ENCODE measurements at regions not wholly inside any gene's neighbourhood (a gene's known extent, or its start where the extent isn't known, plus 50 kb on each side); places are given as distances from the start of the nearest gene placed in this dataset.
"Not testable (repeated sequence)": the region's sequence is repeated elsewhere in the genome, so short reads cannot be mapped to it uniquely, and the experiment has no call there.

- DNase-seq = no peak
Measured at GRCh38 chr2:182477774-182478173, 50.9 kb upstream of the PDE1A start.

- DNase-seq = no peak
Measured at GRCh38 chr2:182481676-182482075, 54.8 kb upstream of the PDE1A start.

- DNase-seq = no peak
Measured at GRCh38 chr2:182482511-182482910, 55.7 kb upstream of the PDE1A start.

- no peak for DNase-seq
Measured at GRCh38 chr2:182496596-182496995, 69.8 kb upstream of the PDE1A start.

GRCh38 chr2:182499706-182500470 is 73.1 kb upstream of the PDE1A start:
- no peak for DNase-seq

GRCh38 chr2:182503886-182504285 is 77.0 kb upstream of the PDE1A start:
- no peak for DNase-seq

GRCh38 chr2:182504903-182505302 is 78.1 kb upstream of the PDE1A start:
- DNase-seq = no peak

GRCh38 chr2:182506606-182507005 is 79.8 kb upstream of the PDE1A start:
- no peak for DNase-seq

- DNase-seq = not testable (repeated sequence)
Measured at GRCh38 chr2:182508583-182508982, 81.7 kb upstream of the PDE1A start.

- no peak for DNase-seq
Measured at GRCh38 chr2:182509216-182509615, 82.4 kb upstream of the PDE1A start.

- no peak for DNase-seq
Measured at GRCh38 chr2:182521453-182522404, 94.9 kb upstream of the PDE1A start.

- DNase-seq = no peak
Measured at GRCh38 chr2:182522405-182522896, 95.6 kb upstream of the PDE1A start.

GRCh38 chr2:182522972-182523473 is 96.2 kb upstream of the PDE1A start:
- no peak for DNase-seq

GRCh38 chr2:182530636-182531035 is 103.8 kb upstream of the PDE1A start:
- DNase-seq = no peak

- no peak for DNase-seq
Measured at GRCh38 chr2:182540252-182540651, 113.4 kb upstream of the PDE1A start.

- no peak for DNase-seq
Measured at GRCh38 chr2:182541268-182541667, 114.4 kb upstream of the PDE1A start.

- no peak for DNase-seq
Measured at GRCh38 chr2:182542501-182543258, 115.8 kb upstream of the PDE1A start.

- no peak for DNase-seq
Measured at GRCh38 chr2:182543741-182544525, 117.1 kb upstream of the PDE1A start.

- no peak for DNase-seq
Measured at GRCh38 chr2:182545420-182546167, 118.8 kb upstream of the PDE1A start.

GRCh38 chr2:182548031-182548950 is 121.5 kb upstream of the PDE1A start:
- no peak for DNase-seq
